Esophagus muscularis mucosa (tissue), 4 donors: ENCODE measurements at regions not wholly inside any gene's neighbourhood (a gene's known extent, or its start where the extent isn't known, plus 50 kb on each side); places are given as distances from the start of the nearest gene placed in this dataset.

Experiments used
- DNase-seq: peaks from one replicate; pipeline ENCODE4 v3.0.0-alpha.2; 2017; ENCODE audit errors: extremely low spot score
- H3K27ac ChIP-seq, 4 donors: fragments of 200-600 bp; sonication (generic); replicated peaks in 1 of 4; 1 replicate in 3 of 4; 2 replicates in 1 of 4; pipeline ENCODE4 v1.5.1; 2016 to 2019; ENCODE audit warnings: mild to moderate bottlenecking in 1 of 4
- H3K27me3 ChIP-seq, 4 donors: fragments of 200-600 bp; sonication (generic); one replicate each; pipeline versions ENCODE4 v1.5.1 to v1.6.0; 2016 to 2019
- H3K36me3 ChIP-seq, 4 donors: fragments of 200-600 bp; sonication (generic); one replicate each; pipeline ENCODE4 v1.5.1; 2016 to 2019
- H3K4me1 ChIP-seq, 4 donors: fragments of 200-600 bp; sonication (generic); one replicate each; pipeline ENCODE4 v1.5.1; 2016 to 2019
- H3K4me3 ChIP-seq, 4 donors: fragments of 200-600 bp; sonication (generic); 1 replicate in 2 of 4; 2 replicates in 2 of 4; pipeline ENCODE4 v1.5.1; 2016 to 2019; ENCODE audit warnings: mild to moderate bottlenecking in 4 of 4, moderate library complexity in 1 of 4
- H3K9me3 ChIP-seq, 4 donors: fragments of 200-600 bp; sonication (generic); 1 replicate in 3 of 4; 2 replicates in 1 of 4; pipeline ENCODE4 v1.5.1; 2016 to 2019
- CTCF ChIP-seq, 3 experiments: fragments of 200-600 bp in 2 of 3; fragments of 450-650 bp in 1 of 3; sonication (generic) in 2 of 3; IDR thresholded peaks; one replicate each; pipeline ENCODE4 v1.5.1; 2017 to 2019; ENCODE audit warnings: antibody characterized with exemption in 3 of 3, mild to moderate bottlenecking in 2 of 3, moderate library complexity in 1 of 3
- EP300 ChIP-seq: sonication (generic); formaldehyde crosslinking; IDR thresholded peaks from one replicate; pipeline ENCODE4 v1.6.1; 2017; ENCODE audit warnings: antibody characterized with exemption
- POLR2A ChIP-seq: fragments of 450-650 bp; IDR thresholded peaks from one replicate; pipeline ENCODE4 v1.6.1; 2017; ENCODE audit warnings: antibody characterized with exemption, moderate library complexity, mild to moderate bottlenecking, low read depth
- POLR2AphosphoS5 ChIP-seq, 2 donors: sonication (generic); formaldehyde crosslinking; IDR thresholded peaks; one replicate each; pipeline ENCODE4 v1.6.1; 2017; ENCODE audit warnings: antibody characterized with exemption in 2 of 2
- WGBS: methylation state at CpG from one replicate; pipeline ENCODE4 v1.1.5; 2018; 5-methylcytosine and 5-hydroxymethylcytosine counted together
- intact Hi-C: fragments of 100-400 bp; cut with DNase I; formaldehyde crosslinking; loops from one replicate; pipeline ENCODE4 v1.15.1; 2023

- Histone ChIP-seq H3K36me3 (no peaks in the 10 kb centered on the region), H3K4me3 (no peak overlapping the region), H3K27me3 (no peaks in the 10 kb centered on the region), H3K9me3 (no peaks in the 10 kb centered on the region), H3K27ac (no peak overlapping the region), H3K4me1 (no peaks in the 10 kb centered on the region)
- intact Hi-C loops, result no loop called here
- no peak for DNase-seq
- 84% methylated on average over 3 of the region's 3 CpGs for WGBS
- no peak for TF ChIP-seq POLR2A
- no peak for TF ChIP-seq CTCF (IDR thresholded peaks at IDR 0.05)
- no peak for TF ChIP-seq POLR2AphosphoS5 (IDR thresholded peaks at IDR 0.05)
- no peak for TF ChIP-seq EP300
Observed at GRCh38 chr4:136343340-136343739, 1189.0 kb downstream of the PCDH18 start.

DNA sequence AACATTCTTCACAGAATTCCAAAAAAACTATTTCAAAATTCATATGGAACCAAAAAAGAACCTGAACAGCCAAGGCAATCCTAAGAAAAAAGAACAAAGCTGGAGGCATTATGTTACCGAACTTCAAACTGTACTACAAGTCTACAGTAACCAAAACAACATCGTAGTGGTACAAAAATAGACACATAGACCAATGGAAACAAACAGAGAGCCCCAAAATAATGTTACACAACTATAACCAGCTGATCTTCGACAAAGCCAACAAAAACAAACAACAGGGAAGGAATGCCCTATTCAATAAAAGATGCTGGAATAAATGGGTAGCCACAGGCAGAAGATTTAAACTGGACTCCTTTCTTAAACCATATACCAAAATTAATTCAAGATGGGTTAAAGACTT lies 1189.6 kb downstream of the PCDH18 start:
- 74% methylated on average over 3 of the region's 3 CpGs for WGBS
- H3K4me3 ChIP-seq, result no peak overlapping the region

DNA sequence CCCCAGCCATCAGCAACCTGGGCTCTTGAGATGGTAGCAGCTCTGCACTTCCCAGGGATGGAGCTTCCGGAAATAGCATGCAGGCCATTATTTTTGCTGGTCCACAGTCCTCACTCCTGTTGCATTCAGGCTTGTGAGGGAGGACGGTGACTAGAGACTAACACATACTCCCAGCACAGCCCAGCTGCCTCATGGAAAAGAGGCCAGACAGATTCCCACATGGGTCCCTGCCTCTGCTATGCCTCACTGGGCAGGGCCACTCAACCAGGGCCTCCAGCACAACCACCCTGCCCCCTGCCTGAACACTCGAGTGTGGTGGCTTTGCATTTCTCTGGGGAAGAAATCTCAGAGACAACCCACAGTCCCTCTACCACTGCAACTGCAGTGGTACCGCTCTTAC lies 1195.1 kb downstream of the PCDH18 start:
- no peaks in the 10 kb centered on the region for H3K4me1 ChIP-seq
- TF ChIP-seq POLR2AphosphoS5 (IDR thresholded peaks at IDR 0.05) (no peak), EP300 (no peak), CTCF (IDR thresholded peaks at IDR 0.05) (no peak), POLR2A (no peak)
- H3K27ac ChIP-seq, result no peak overlapping the region
- intact Hi-C loops, result no loop called here
- H3K36me3 ChIP-seq, result no peaks in the 10 kb centered on the region
- WGBS, result 87% methylated on average over 2 of the region's 4 CpGs
- no peak for DNase-seq
- no peak overlapping the region for H3K4me3 ChIP-seq
- no peaks in the 10 kb centered on the region for H3K27me3 ChIP-seq
- no peaks in the 10 kb centered on the region for H3K9me3 ChIP-seq

More for the DNA sequence above, 1189.6 kb downstream of the PCDH18 start:
- Histone ChIP-seq H3K27ac (no peak overlapping the region), H3K4me1 (no peaks in the 10 kb centered on the region), H3K36me3 (no peaks in the 10 kb centered on the region), H3K27me3 (no peaks in the 10 kb centered on the region), H3K9me3 (no peaks in the 10 kb centered on the region)
- intact Hi-C loops, result no loop called here
- TF ChIP-seq CTCF (IDR thresholded peaks at IDR 0.05) (no peak), POLR2AphosphoS5 (IDR thresholded peaks at IDR 0.05) (no peak), EP300 (no peak), POLR2A (no peak)
- DNase-seq, result no peak

DNA sequence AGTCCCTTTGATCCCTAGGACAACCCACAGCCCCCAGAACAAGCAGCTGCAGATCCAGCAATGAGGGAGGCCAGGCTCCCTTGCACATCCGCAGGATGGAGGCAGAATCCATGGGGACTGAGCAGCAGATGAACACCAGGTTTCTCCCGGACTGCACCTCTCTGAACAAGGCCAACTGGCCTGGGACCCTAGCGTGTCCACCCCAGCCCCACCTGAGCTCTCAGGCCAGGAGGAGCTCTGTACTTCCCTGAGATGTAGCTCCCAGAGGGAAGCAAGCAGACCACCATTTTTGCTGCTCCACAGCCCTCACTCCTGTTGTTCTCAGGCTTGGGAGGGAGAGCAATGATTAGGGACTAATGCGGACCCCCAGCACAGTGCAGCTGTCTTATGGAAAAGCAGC lies 1195.8 kb downstream of the PCDH18 start:
- no peaks in the 10 kb centered on the region for H3K36me3 ChIP-seq
- no peaks in the 10 kb centered on the region for H3K4me1 ChIP-seq
- intact Hi-C loops, result no loop called here
- TF ChIP-seq CTCF (IDR thresholded peaks at IDR 0.05) (no peak), EP300 (no peak), POLR2AphosphoS5 (IDR thresholded peaks at IDR 0.05) (no peak), POLR2A (no peak)
- no peak overlapping the region for H3K4me3 ChIP-seq
- WGBS, result 80% methylated on average over 1 of the region's 4 CpGs
- no peaks in the 10 kb centered on the region for H3K9me3 ChIP-seq
- H3K27me3 ChIP-seq, result no peaks in the 10 kb centered on the region
- H3K27ac ChIP-seq, result no peak overlapping the region
- no peak for DNase-seq

DNA sequence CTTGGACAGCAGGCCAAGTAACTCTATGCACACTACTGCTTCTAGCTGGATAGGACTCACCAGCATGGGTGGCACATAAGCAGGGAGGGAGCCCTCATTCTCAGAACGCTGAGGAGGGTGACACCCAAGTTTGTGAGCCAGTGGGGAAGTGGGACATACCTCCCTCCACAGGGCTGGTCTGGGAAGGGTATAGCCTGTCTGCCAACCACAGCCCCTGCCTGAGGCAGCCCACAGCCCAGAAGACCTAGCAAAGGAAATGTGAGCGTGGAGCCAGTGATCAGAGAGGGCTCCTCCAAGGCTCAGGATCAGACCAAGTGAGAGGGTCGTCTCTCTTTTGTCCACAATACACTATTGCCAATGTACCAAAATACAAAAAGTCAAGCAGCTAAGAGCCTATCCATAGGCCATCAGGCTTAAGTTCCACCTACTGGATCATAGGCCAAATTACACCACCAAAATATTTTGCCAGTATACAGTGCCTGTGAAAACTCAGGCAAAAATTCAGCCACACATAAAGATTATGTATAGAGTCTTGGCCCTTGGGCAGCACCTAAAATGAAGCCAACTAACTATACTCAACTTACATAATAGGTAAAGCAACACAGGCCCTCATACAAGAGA lies 1203.1 kb downstream of the PCDH18 start:
- intact Hi-C loops, result no loop called here
- Histone ChIP-seq H3K27me3 (no peaks in the 10 kb centered on the region), H3K36me3 (no peaks in the 10 kb centered on the region), H3K27ac (no peak overlapping the region), H3K9me3 (no peaks in the 10 kb centered on the region), H3K4me3 (no peak overlapping the region), H3K4me1 (no peaks in the 10 kb centered on the region)
- 88% methylated on average over 1 of the region's 3 CpGs for WGBS
- TF ChIP-seq POLR2AphosphoS5 (IDR thresholded peaks at IDR 0.05) (no peak), EP300 (no peak)
- DNase-seq, result no peak
